H9 (cell line): ENCODE measurements at regions not wholly inside any gene's neighbourhood (a gene's known extent, or its start where the extent isn't known, plus 50 kb on each side); places are given as distances from the start of the nearest gene placed in this dataset.

Experiments
- DNase-seq: peaks from one replicate; pipeline ENCODE4 v3.0.0-alpha.2; 2017
- H2AFZ ChIP-seq: one replicate; pipeline ENCODE4 v1.6.1; 2013; ENCODE audit warnings: mild to moderate bottlenecking, low read length, control low read depth, moderate library complexity
- H2AK5ac ChIP-seq: 2 replicates; pipeline ENCODE4 v1.6.1; 2013; ENCODE audit warnings: low read length, control low read depth, mixed read lengths; ENCODE audit not compliant: insufficient read length
- H2BK120ac ChIP-seq: one replicate; pipeline ENCODE4 v1.6.1; 2013; ENCODE audit warnings: low read depth, mild to moderate bottlenecking, low read length, control low read depth, inconsistent platforms; ENCODE audit not compliant: poor library complexity, severe bottlenecking
- H2BK12ac ChIP-seq: 2 replicates; pipeline ENCODE4 v1.6.1; 2013; ENCODE audit warnings: low read length, control low read depth, mixed read lengths, low read depth; ENCODE audit not compliant: insufficient read length
- H2BK15ac ChIP-seq: 2 replicates; pipeline ENCODE4 v1.6.1; 2013; ENCODE audit warnings: low read depth, low read length, control low read depth
- H2BK20ac ChIP-seq: one replicate; pipeline ENCODE4 v1.6.1; 2013; ENCODE audit warnings: low read depth, mild to moderate bottlenecking, low read length, control low read depth, inconsistent platforms; ENCODE audit not compliant: poor library complexity, severe bottlenecking
- H2BK5ac ChIP-seq: 2 replicates; pipeline ENCODE4 v1.6.1; 2013; ENCODE audit warnings: low read length, control low read depth, mixed read lengths; ENCODE audit not compliant: insufficient read length
- H3K14ac ChIP-seq: 2 replicates; pipeline ENCODE4 v1.6.1; 2013; ENCODE audit warnings: low read length, control low read depth; ENCODE audit not compliant: insufficient read depth
- H3K18ac ChIP-seq: 2 replicates; pipeline ENCODE4 v1.6.1; 2013; ENCODE audit warnings: low read depth, mild to moderate bottlenecking, mixed read lengths, low read length, control low read depth; ENCODE audit not compliant: insufficient read length
- H3K23ac ChIP-seq: 2 replicates; pipeline ENCODE4 v1.6.1; 2013; ENCODE audit warnings: low read length, control low read depth, mixed read lengths, low read depth; ENCODE audit not compliant: insufficient read length
- H3K23me2 ChIP-seq: 2 replicates; pipeline ENCODE4 v1.6.1; 2013; ENCODE audit warnings: low read depth, mild to moderate bottlenecking, mixed read lengths, low read length, control low read depth; ENCODE audit not compliant: insufficient read length, poor library complexity, severe bottlenecking
- H3K27ac ChIP-seq: 2 replicates; pipeline ENCODE4 v1.5.1; 2013; ENCODE audit warnings: low read length, control low read depth, mixed read lengths, low read depth; ENCODE audit not compliant: insufficient read length
- H3K27me3 ChIP-seq: 2 replicates; pipeline ENCODE4 v1.6.1; 2013; ENCODE audit warnings: low read length, control low read depth, inconsistent platforms; ENCODE audit not compliant: insufficient read depth
- H3K4ac ChIP-seq: 2 replicates; pipeline ENCODE4 v1.6.1; 2013; ENCODE audit warnings: low read depth, mild to moderate bottlenecking, control low read depth, inconsistent platforms, low read length, moderate library complexity
- H3K4me1 ChIP-seq: 2 replicates; pipeline ENCODE4 v1.6.1; 2013; ENCODE audit warnings: low read length, control low read depth, inconsistent platforms; ENCODE audit not compliant: insufficient read depth
- H3K4me2 ChIP-seq: 2 replicates; pipeline ENCODE4 v1.6.1; 2013; ENCODE audit warnings: low read length, control low read depth, mixed read lengths; ENCODE audit not compliant: insufficient read length, insufficient read depth
- H3K56ac ChIP-seq: 2 replicates; pipeline ENCODE4 v1.6.1; 2013; ENCODE audit warnings: low read depth, mild to moderate bottlenecking, mixed read lengths, low read length, control low read depth; ENCODE audit not compliant: insufficient read length
- H3K79me1 ChIP-seq: 2 replicates; pipeline ENCODE4 v1.6.1; 2013; ENCODE audit warnings: low read depth, mild to moderate bottlenecking, moderate library complexity, low read length, control low read depth, inconsistent platforms; ENCODE audit not compliant: insufficient read depth, poor library complexity, severe bottlenecking
- H3K79me2 ChIP-seq: 2 replicates; pipeline ENCODE4 v1.6.1; 2013; ENCODE audit warnings: low read length, control low read depth, inconsistent platforms; ENCODE audit not compliant: insufficient read depth
- H3K9ac ChIP-seq: 2 replicates; pipeline ENCODE4 v1.6.1; 2013; ENCODE audit warnings: low read length, control low read depth, mixed read lengths; ENCODE audit not compliant: insufficient read length; ENCODE audit errors: extremely low read depth
- H3K9me3 ChIP-seq: one replicate; pipeline ENCODE4 v1.6.1; 2013; ENCODE audit warnings: low read depth, low read length, inconsistent platforms; ENCODE audit not compliant: control insufficient read depth
- H3T11ph ChIP-seq: one replicate; pipeline ENCODE4 v1.6.1; 2013; ENCODE audit warnings: mild to moderate bottlenecking, low read length, control low read depth, inconsistent platforms
- H4K20me1 ChIP-seq: one replicate; pipeline ENCODE4 v1.6.1; 2013; ENCODE audit not compliant: control insufficient read depth, insufficient read length, insufficient read depth
- H4K5ac ChIP-seq: 2 replicates; pipeline ENCODE4 v1.6.1; 2013; ENCODE audit warnings: low read depth, mild to moderate bottlenecking, mixed read lengths, low read length, control low read depth; ENCODE audit not compliant: insufficient read length
- H4K8ac ChIP-seq: replicated peaks from 2 replicates; pipeline ENCODE4 v1.6.1; 2013; ENCODE audit warnings: low read length, control low read depth, mixed read lengths, low read depth; ENCODE audit not compliant: insufficient read length
- H4K91ac ChIP-seq: 2 replicates; pipeline ENCODE4 v1.6.1; 2013; ENCODE audit warnings: low read depth, mild to moderate bottlenecking, moderate library complexity, mixed read lengths, low read length, control low read depth; ENCODE audit not compliant: insufficient read length
- H3K27ac Mint-ChIP-seq, 3 experiments: 2 replicates in 2 of 3; 3 replicates in 1 of 3; pipeline ENCODE4 v1.8.0; 2020 to 2021; ENCODE audit warnings: mixed read lengths in 3 of 3, mild to moderate bottlenecking in 1 of 3, moderate library complexity in 1 of 3
- H3K27me3 Mint-ChIP-seq: 2 replicates; pipeline ENCODE4 v1.8.0; 2021; ENCODE audit warnings: low read depth, mild to moderate bottlenecking, moderate library complexity, mixed read lengths
- H3K36me3 Mint-ChIP-seq, 3 experiments: 2 replicates in 2 of 3; 3 replicates in 1 of 3; pipeline ENCODE4 v1.8.0; 2020 to 2021; ENCODE audit warnings: low read depth in 3 of 3, mixed read lengths in 3 of 3; ENCODE audit not compliant: insufficient read depth in 1 of 3
- H3K4me1 Mint-ChIP-seq, 2 experiments: 2 replicates each; pipeline ENCODE4 v1.8.0; 2020; ENCODE audit warnings: mixed read lengths in 2 of 2
- H3K4me3 Mint-ChIP-seq, 2 experiments: 2 replicates in 1 of 2; 3 replicates in 1 of 2; pipeline ENCODE4 v1.8.0; 2020 to 2021; ENCODE audit warnings: mild to moderate bottlenecking in 2 of 2, mixed read lengths in 2 of 2, moderate library complexity in 1 of 2
- H3K9me3 Mint-ChIP-seq, 2 experiments: 2 replicates in 1 of 2; 3 replicates in 1 of 2; pipeline ENCODE4 v1.8.0; 2020; ENCODE audit warnings: mild to moderate bottlenecking in 2 of 2, mixed read lengths in 2 of 2, moderate library complexity in 1 of 2
- WGBS: extraction: QIAGEN DNeasy Blood & Tissue Kit; methylation state at CpG from one replicate; pipeline ENCODE4 v1.1.7; 2013; ENCODE audit warnings: missing lambda C conversion rate, low lambda C conversion rate, mixed read lengths; ENCODE audit not compliant: insufficient read length; ENCODE audit errors: extremely low coverage; 5-methylcytosine and 5-hydroxymethylcytosine counted together
- TF ChIP-seq, protein P1 (sequence below): fragments of 200-600 bp; sonication (generic); conservative IDR thresholded peaks from 3 replicates; pipeline ENCODE4 v1.8.0; 2021; ENCODE audit warnings: antibody characterized with exemption, mild to moderate bottlenecking

DNA sequence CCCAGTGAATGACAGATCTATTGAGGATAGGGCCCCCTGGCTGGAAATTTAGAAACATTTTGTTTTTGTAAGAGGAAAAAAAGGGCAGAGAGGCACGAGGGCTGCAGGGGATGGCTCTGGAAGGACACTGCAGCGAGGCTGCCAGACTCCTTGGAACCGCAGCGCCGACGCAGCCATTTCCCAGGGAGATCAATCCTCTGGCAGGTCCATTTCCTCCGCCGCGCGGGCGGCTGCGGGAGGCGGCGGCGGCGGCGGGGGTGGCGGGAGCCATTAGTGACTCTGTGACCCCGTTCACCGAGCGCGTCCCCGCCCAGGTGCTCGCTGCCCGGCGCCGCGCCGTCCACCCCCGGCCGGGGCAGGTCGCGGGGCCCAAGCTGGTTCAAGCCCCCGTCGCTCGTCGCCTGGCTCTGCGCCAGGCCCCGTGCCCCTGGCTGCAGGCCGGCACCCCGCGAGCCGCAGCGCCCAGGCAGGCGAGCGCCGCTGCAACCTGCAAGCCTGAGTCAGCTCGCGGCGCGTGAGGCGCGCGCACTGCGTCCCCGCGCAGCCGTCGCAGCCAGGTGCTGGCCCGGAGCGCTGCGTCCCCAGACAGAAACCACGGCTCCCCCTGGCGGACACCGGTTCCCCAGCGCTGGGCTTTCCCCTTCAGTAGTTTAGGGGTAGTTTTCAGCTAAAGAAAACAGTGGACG lies 192.6 kb downstream of the KATNAL1 start:
- H3K9me3 ChIP-seq, result no peaks in the 10 kb centered on the region

More for the DNA sequence above, 192.6 kb downstream of the KATNAL1 start:
- H3K18ac ChIP-seq, result no peak overlapping the region
- peaks cover 3% of the 10 kb centered on the region in 2 experiments; a peak in 2 of 5 replicates for H3K9me3 Mint-ChIP-seq
- no CpG with 5 or more reads among the region's 67 CpGs for WGBS
- peaks cover 18% of the 10 kb centered on the region for H3K27me3 Mint-ChIP-seq
- peak; percentile 92 for DNase-seq
- no peak overlapping the region for H2BK5ac ChIP-seq
- peaks cover 0 to 8% (median 1%) of the 10 kb centered on the region in 3 experiments; a peak in 3 of 7 replicates for H3K36me3 Mint-ChIP-seq
- peaks cover 33 to 39% of the 10 kb centered on the region in 2 experiments for H3K4me1 Mint-ChIP-seq
- no peak overlapping the region for H4K8ac ChIP-seq
- no peak overlapping the region for H3K27ac ChIP-seq
- no peak overlapping the region for H3T11ph ChIP-seq
- TF ChIP-seq, protein P1, sequence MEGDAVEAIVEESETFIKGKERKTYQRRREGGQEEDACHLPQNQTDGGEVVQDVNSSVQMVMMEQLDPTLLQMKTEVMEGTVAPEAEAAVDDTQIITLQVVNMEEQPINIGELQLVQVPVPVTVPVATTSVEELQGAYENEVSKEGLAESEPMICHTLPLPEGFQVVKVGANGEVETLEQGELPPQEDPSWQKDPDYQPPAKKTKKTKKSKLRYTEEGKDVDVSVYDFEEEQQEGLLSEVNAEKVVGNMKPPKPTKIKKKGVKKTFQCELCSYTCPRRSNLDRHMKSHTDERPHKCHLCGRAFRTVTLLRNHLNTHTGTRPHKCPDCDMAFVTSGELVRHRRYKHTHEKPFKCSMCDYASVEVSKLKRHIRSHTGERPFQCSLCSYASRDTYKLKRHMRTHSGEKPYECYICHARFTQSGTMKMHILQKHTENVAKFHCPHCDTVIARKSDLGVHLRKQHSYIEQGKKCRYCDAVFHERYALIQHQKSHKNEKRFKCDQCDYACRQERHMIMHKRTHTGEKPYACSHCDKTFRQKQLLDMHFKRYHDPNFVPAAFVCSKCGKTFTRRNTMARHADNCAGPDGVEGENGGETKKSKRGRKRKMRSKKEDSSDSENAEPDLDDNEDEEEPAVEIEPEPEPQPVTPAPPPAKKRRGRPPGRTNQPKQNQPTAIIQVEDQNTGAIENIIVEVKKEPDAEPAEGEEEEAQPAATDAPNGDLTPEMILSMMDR, result peak; percentile 94
- H4K91ac ChIP-seq, result no peak overlapping the region
- no peak overlapping the region for H2BK20ac ChIP-seq
- H3K4ac ChIP-seq, result no peak overlapping the region
- no peaks in the 10 kb centered on the region for H3K4me1 ChIP-seq
- H3K23ac ChIP-seq, result no peak overlapping the region
- no peaks in the 10 kb centered on the region for H3K23me2 ChIP-seq
- peak overlapping the region; percentile 66; the same call in 1 of the 2 replicates for H3K14ac ChIP-seq
- peak overlapping the region; percentile 23 for H3K4me2 ChIP-seq
- no peak overlapping the region for H2AK5ac ChIP-seq
- peak overlapping the region; percentile 74 to 81 for H3K4me3 Mint-ChIP-seq
- no peaks in the 10 kb centered on the region for H3K27me3 ChIP-seq
- H2BK12ac ChIP-seq, result no peak overlapping the region
- no peak overlapping the region for H2BK120ac ChIP-seq
- H2AFZ ChIP-seq, result no peak overlapping the region
- H4K5ac ChIP-seq, result no peak overlapping the region
- H3K79me2 ChIP-seq, result no peaks in the 10 kb centered on the region
- H3K27ac Mint-ChIP-seq, result peak overlapping the region in 2 of 3 experiments; percentile 39 to 93; a peak in 2 of 7 replicates
- H3K79me1 ChIP-seq, result no peaks in the 10 kb centered on the region
- H4K20me1 ChIP-seq, result no peaks in the 10 kb centered on the region
- no peak overlapping the region for H2BK15ac ChIP-seq
- H3K56ac ChIP-seq, result no peak overlapping the region
- no peak overlapping the region for H3K9ac ChIP-seq
